ENCODE measurements at regions not wholly inside any gene's neighbourhood (a gene's known extent, or its start where the extent isn't known, plus 50 kb on each side); places are given as distances from the start of the nearest gene placed in this dataset.

DNA sequence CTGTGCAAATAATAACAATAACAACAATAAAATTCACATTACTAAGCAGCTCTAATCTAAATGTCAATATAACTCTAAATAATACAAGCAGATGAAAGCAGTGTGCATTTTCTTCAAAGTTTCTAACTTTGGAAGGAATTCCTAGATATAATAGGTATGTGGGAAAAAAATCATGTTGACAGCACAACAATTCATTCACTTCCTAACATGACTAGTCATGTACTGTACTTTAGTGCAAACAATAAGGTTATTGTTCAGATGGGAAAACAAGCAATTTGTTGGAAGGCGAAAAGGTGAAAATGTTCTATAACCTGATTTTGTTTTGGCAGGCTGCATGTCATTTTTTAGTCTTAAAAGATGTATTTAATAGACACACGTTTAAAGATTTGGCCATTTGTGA is 484.3 kb upstream of the JAG1 start:
- Histone ChIP-seq H3K4me2 (ENCODE audit: low read length) (no peak overlapping the region), H3K27me3 (ENCODE audit: insufficient read depth, low read depth, low read length) (no peaks in the 10 kb centered on the region), H3K36me3 (ENCODE audit: insufficient read depth, low read length) (no peaks in the 10 kb centered on the region), H2AFZ (ENCODE audit: low read depth, low read length) (no peak overlapping the region), H3F3A (ENCODE audit: insufficient read depth, low read length, poor library complexity, severe bottlenecking) (no peaks in the 10 kb centered on the region), H3K9me2 (ENCODE audit: insufficient read depth, low read length) (no peaks in the 10 kb centered on the region), H3K4me3 (ENCODE audit: low read length) (no peak overlapping the region), H3K9ac (ENCODE audit: low read length) (no peak overlapping the region), H4K20me1 (ENCODE audit: insufficient read depth) (no peaks in the 10 kb centered on the region), H3K27ac (ENCODE audit: low read length) (no peak overlapping the region), H3K79me2 (replicated peaks; ENCODE audit: insufficient read depth, low read length) (no peaks in the 10 kb centered on the region), H3K9me3 (ENCODE audit: low read length) (no peaks in the 10 kb centered on the region)
- TF ChIP-seq EZH2 (IDR thresholded peaks at IDR 0.05; ENCODE audit: borderline replicate concordance, insufficient read depth, low read length, poor library complexity, severe bottlenecking): no peak
- no peak for TF ChIP-seq RAD21 (conservative IDR thresholded peaks at IDR 0.05)
- no peak for TF ChIP-seq POLR2AphosphoS5 (IDR thresholded peaks at IDR 0.05)
- TF ChIP-seq MXI1 (conservative IDR thresholded peaks at IDR 0.05; ENCODE audit: poor library complexity, severe bottlenecking): no peak
- no peak for TF ChIP-seq REST (IDR thresholded peaks at IDR 0.05; ENCODE audit: borderline replicate concordance)
- TF ChIP-seq SMC3 (conservative IDR thresholded peaks at IDR 0.05; ENCODE audit: poor library complexity): no peak
- TF ChIP-seq CTCF (IDR thresholded peaks at IDR 0.05; ENCODE audit: poor library complexity, severe bottlenecking): no peak

GRCh38 chr20:11158589-11158988 is 484.8 kb upstream of the JAG1 start:
- H3F3A ChIP-seq (ENCODE audit: insufficient read depth, low read length, poor library complexity, severe bottlenecking): no peaks in the 10 kb centered on the region
- no peaks in the 10 kb centered on the region for H3K36me3 ChIP-seq (ENCODE audit: insufficient read depth, low read length)
- H3K9ac ChIP-seq (ENCODE audit: low read length): no peak overlapping the region
- H3K27ac ChIP-seq (ENCODE audit: low read length): no peak overlapping the region
- H3K9me2 ChIP-seq (ENCODE audit: insufficient read depth, low read length): no peaks in the 10 kb centered on the region
- no peaks in the 10 kb centered on the region for H3K79me2 ChIP-seq (replicated peaks; ENCODE audit: insufficient read depth, low read length)
- H3K27me3 ChIP-seq (ENCODE audit: insufficient read depth, low read depth, low read length): no peaks in the 10 kb centered on the region
- no peak for TF ChIP-seq MXI1 (conservative IDR thresholded peaks at IDR 0.05; ENCODE audit: poor library complexity, severe bottlenecking)
- TF ChIP-seq EZH2 (IDR thresholded peaks at IDR 0.05; ENCODE audit: borderline replicate concordance, insufficient read depth, low read length, poor library complexity, severe bottlenecking): no peak
- no peak for TF ChIP-seq SMC3 (conservative IDR thresholded peaks at IDR 0.05; ENCODE audit: poor library complexity)
- TF ChIP-seq TAF1 (IDR thresholded peaks at IDR 0.05; ENCODE audit: low read depth): no peak
- no peak for TF ChIP-seq EP300 (conservative IDR thresholded peaks at IDR 0.05; ENCODE audit: poor library complexity, severe bottlenecking)
- no peak for TF ChIP-seq REST (IDR thresholded peaks at IDR 0.05; ENCODE audit: borderline replicate concordance)
- no peak overlapping the region for H3K4me3 ChIP-seq (ENCODE audit: low read length)
- H4K20me1 ChIP-seq (ENCODE audit: insufficient read depth): no peaks in the 10 kb centered on the region
- no peaks in the 10 kb centered on the region for H3K9me3 ChIP-seq (ENCODE audit: low read length)
- no peak overlapping the region for H3K4me2 ChIP-seq (ENCODE audit: low read length)
- no peak overlapping the region for H2AFZ ChIP-seq (ENCODE audit: low read depth, low read length)

All from neural cell (in vitro differentiated cells).